GM12878 (cell line): ENCODE measurements at regions not wholly inside any gene's neighbourhood (a gene's known extent, or its start where the extent isn't known, plus 50 kb on each side); places are given as distances from the start of the nearest gene placed in this dataset.

Experiments used
- BHLHE40 ChIP-seq, 2 experiments: fragments of 450-650 bp in 1 of 2; IDR thresholded peaks; 2 replicates each; pipeline ENCODE4 v1.6.1; 2011 to 2017; ENCODE audit warnings: low read depth in 2 of 2, borderline replicate concordance in 1 of 2, improper control_type of control experiment in 1 of 2, low read length in 1 of 2, mild to moderate bottlenecking in 1 of 2
- CEBPB ChIP-seq, 2 experiments: fragments of 150-350 bp in 1 of 2; IDR thresholded peaks; 2 replicates each; pipeline ENCODE4 v1.6.1; 2012 to 2014; ENCODE audit warnings: low read depth in 2 of 2, low read length in 2 of 2, borderline replicate concordance in 1 of 2, inconsistent platforms in 1 of 2
- CTCF ChIP-seq, 3 experiments: IDR thresholded peaks in 2 of 3; conservative IDR thresholded peaks in 1 of 3; 2 replicates each; pipeline ENCODE4 v1.5.1; 2011; ENCODE audit warnings: low read depth in 3 of 3, low read length in 3 of 3, mild to moderate bottlenecking in 3 of 3, control low read depth in 2 of 3, moderate library complexity in 2 of 3, inconsistent platforms in 1 of 3, mixed read lengths in 1 of 3; ENCODE audit not compliant: control insufficient read depth in 2 of 3, insufficient read depth in 1 of 3; ENCODE audit errors: extremely low read depth in 1 of 3
- NR2C2 ChIP-seq: IDR thresholded peaks from 2 replicates; pipeline ENCODE4 v1.6.1; 2011; ENCODE audit warnings: borderline replicate concordance, low read depth; ENCODE audit not compliant: control insufficient read depth, insufficient read length
- RFX5 ChIP-seq: IDR thresholded peaks from 2 replicates; pipeline ENCODE4 v1.6.1; 2011; ENCODE audit warnings: low read depth, low read length, improper control_type of control experiment
- SP1 ChIP-seq: IDR thresholded peaks from one replicate; pipeline ENCODE4 v1.6.1; 2011; ENCODE audit warnings: low read depth, low read length
- ZZZ3 ChIP-seq: IDR thresholded peaks from 2 replicates; pipeline ENCODE4 v1.6.1; 2011; ENCODE audit warnings: low read depth; ENCODE audit not compliant: control insufficient read depth, insufficient read length
- TF ChIP-seq, protein P1 (sequence below): fragments of 450-650 bp; IDR thresholded peaks from 2 replicates; pipeline ENCODE4 v1.6.1; 2017; ENCODE audit warnings: mild to moderate bottlenecking
- TF ChIP-seq, protein P2 (sequence below): fragments of 150-350 bp; IDR thresholded peaks from 2 replicates; pipeline ENCODE4 v1.6.1; 2016; ENCODE audit warnings: low read depth, low read length
- TF ChIP-seq, protein P3 (sequence below): IDR thresholded peaks from 2 replicates; pipeline ENCODE4 v1.6.1; 2011; ENCODE audit warnings: mild to moderate bottlenecking, low read depth, low read length, moderate library complexity; ENCODE audit not compliant: insufficient replicate concordance

GRCh38 chr17:409308-409847 is 56.8 kb upstream of the RPH3AL start:
- TF ChIP-seq, protein P1, sequence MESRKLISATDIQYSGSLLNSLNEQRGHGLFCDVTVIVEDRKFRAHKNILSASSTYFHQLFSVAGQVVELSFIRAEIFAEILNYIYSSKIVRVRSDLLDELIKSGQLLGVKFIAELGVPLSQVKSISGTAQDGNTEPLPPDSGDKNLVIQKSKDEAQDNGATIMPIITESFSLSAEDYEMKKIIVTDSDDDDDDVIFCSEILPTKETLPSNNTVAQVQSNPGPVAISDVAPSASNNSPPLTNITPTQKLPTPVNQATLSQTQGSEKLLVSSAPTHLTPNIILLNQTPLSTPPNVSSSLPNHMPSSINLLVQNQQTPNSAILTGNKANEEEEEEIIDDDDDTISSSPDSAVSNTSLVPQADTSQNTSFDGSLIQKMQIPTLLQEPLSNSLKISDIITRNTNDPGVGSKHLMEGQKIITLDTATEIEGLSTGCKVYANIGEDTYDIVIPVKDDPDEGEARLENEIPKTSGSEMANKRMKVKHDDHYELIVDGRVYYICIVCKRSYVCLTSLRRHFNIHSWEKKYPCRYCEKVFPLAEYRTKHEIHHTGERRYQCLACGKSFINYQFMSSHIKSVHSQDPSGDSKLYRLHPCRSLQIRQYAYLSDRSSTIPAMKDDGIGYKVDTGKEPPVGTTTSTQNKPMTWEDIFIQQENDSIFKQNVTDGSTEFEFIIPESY = no peak
- TF ChIP-seq NR2C2 (no peak), ZZZ3 (no peak), RFX5 (no peak), BHLHE40 (IDR thresholded peaks at IDR 0.05; ENCODE audit: borderline replicate concordance in 1 of 2, low read depth in 2 of 2, low read length in 1 of 2) (no peak), CTCF (IDR thresholded peaks at IDR 0.05 in 2 of 3, conservative IDR thresholded peaks at IDR 0.05 in 1 of 3; ENCODE audit: control insufficient read depth in 2 of 3, extremely low read depth in 1 of 3, insufficient read depth in 1 of 3, low read depth in 3 of 3, low read length in 3 of 3) (no peak), CEBPB (IDR thresholded peaks at IDR 0.05; ENCODE audit: borderline replicate concordance in 1 of 2, low read depth in 2 of 2, low read length in 2 of 2) (no peak), SP1 (no peak)
- TF ChIP-seq, protein P2, sequence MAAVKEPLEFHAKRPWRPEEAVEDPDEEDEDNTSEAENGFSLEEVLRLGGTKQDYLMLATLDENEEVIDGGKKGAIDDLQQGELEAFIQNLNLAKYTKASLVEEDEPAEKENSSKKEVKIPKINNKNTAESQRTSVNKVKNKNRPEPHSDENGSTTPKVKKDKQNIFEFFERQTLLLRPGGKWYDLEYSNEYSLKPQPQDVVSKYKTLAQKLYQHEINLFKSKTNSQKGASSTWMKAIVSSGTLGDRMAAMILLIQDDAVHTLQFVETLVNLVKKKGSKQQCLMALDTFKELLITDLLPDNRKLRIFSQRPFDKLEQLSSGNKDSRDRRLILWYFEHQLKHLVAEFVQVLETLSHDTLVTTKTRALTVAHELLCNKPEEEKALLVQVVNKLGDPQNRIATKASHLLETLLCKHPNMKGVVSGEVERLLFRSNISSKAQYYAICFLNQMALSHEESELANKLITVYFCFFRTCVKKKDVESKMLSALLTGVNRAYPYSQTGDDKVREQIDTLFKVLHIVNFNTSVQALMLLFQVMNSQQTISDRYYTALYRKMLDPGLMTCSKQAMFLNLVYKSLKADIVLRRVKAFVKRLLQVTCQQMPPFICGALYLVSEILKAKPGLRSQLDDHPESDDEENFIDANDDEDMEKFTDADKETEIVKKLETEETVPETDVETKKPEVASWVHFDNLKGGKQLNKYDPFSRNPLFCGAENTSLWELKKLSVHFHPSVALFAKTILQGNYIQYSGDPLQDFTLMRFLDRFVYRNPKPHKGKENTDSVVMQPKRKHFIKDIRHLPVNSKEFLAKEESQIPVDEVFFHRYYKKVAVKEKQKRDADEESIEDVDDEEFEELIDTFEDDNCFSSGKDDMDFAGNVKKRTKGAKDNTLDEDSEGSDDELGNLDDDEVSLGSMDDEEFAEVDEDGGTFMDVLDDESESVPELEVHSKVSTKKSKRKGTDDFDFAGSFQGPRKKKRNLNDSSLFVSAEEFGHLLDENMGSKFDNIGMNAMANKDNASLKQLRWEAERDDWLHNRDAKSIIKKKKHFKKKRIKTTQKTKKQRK = no peak
- TF ChIP-seq, protein P3, sequence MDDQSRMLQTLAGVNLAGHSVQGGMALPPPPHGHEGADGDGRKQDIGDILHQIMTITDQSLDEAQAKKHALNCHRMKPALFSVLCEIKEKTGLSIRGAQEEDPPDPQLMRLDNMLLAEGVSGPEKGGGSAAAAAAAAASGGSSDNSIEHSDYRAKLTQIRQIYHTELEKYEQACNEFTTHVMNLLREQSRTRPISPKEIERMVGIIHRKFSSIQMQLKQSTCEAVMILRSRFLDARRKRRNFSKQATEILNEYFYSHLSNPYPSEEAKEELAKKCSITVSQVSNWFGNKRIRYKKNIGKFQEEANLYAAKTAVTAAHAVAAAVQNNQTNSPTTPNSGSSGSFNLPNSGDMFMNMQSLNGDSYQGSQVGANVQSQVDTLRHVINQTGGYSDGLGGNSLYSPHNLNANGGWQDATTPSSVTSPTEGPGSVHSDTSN = no peak
